ENCODE measurements at regions not wholly inside any gene's neighbourhood (a gene's known extent, or its start where the extent isn't known, plus 50 kb on each side); places are given as distances from the start of the nearest gene placed in this dataset.

GRCh38 chr3:156052115-156052514 is 68.3 kb upstream of the KCNAB1 start:
- TF ChIP-seq POLR2A (IDR thresholded peaks at IDR 0.05) = no peak
- TF ChIP-seq CTCF (IDR thresholded peaks at IDR 0.05) = no peak
